ENCODE measurements at regions not wholly inside any gene's neighbourhood (a gene's known extent, or its start where the extent isn't known, plus 50 kb on each side); places are given as distances from the start of the nearest gene placed in this dataset.

GRCh38 chr4:63906660-63907183, 502.5 kb downstream of the TECRL start:
- Histone ChIP-seq H3K27me3 (ENCODE audit: control insufficient read depth, insufficient read depth) (no peaks in the 10 kb centered on the region), H3K4me1 (ENCODE audit: control insufficient read depth, insufficient read depth, low read length) (no peaks in the 10 kb centered on the region), H3K4me3 (ENCODE audit: low read length) (no peak overlapping the region), H3K27ac (ENCODE audit: low read length) (no peak overlapping the region), H3K9me3 (ENCODE audit: control insufficient read depth, low read length) (no peaks in the 10 kb centered on the region)
- ATAC-seq (no peak), DNase-seq (no peak)
- intact Hi-C loops (cut with DNase I), result no loop called here
- WGBS, result 60% methylated on average over 2 of the region's 2 CpGs

DNA sequence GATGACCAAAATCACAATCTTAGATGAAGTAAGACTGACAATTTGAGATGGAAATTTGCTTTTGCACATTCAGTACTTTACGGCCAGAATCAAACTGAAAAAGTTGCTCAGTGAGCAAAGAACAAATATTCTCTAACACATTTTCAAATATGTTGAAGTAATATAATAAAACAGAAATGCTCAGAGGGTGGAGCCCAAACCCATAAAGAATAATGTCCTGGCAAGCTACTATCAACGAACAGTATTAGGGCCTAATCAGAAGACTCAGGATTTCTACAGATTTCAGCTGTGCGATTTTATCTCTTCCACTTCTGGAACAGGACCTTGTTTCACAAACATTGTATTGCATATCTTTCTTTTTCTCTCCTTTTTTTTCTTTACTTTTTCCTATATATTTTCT, 505.0 kb downstream of the TECRL start:
- 68% methylated on average over 3 of the region's 3 CpGs for WGBS
- H3K4me1 ChIP-seq (ENCODE audit: control insufficient read depth, insufficient read depth, low read length), result no peaks in the 10 kb centered on the region
- DNase-seq, result no peak
- no peaks in the 10 kb centered on the region for H3K9me3 ChIP-seq (ENCODE audit: control insufficient read depth, low read length)
- no peaks in the 10 kb centered on the region for H3K27me3 ChIP-seq (ENCODE audit: control insufficient read depth, insufficient read depth)
- no peak overlapping the region for H3K27ac ChIP-seq (ENCODE audit: low read length)
- H3K4me3 ChIP-seq (ENCODE audit: low read length), result no peak overlapping the region
- no peak for ATAC-seq
- intact Hi-C loops (cut with DNase I), result no loop called here

GRCh38 chr4:63901304-63901703, 507.9 kb downstream of the TECRL start:
- 24% methylated on average over 2 of the region's 2 CpGs for WGBS
- DNase-seq (no peak), ATAC-seq (no peak)
- Histone ChIP-seq H3K4me1 (ENCODE audit: control insufficient read depth, insufficient read depth, low read length) (no peaks in the 10 kb centered on the region), H3K27ac (ENCODE audit: low read length) (no peak overlapping the region), H3K4me3 (ENCODE audit: low read length) (no peak overlapping the region), H3K27me3 (ENCODE audit: control insufficient read depth, insufficient read depth) (no peaks in the 10 kb centered on the region), H3K9me3 (ENCODE audit: control insufficient read depth, low read length) (no peaks in the 10 kb centered on the region)
- intact Hi-C loops (cut with DNase I), result no loop called here

GRCh38 chr4:63898961-63899360, 510.3 kb downstream of the TECRL start:
- no peak overlapping the region for H3K27ac ChIP-seq (ENCODE audit: low read length)
- H3K4me3 ChIP-seq (ENCODE audit: low read length), result no peak overlapping the region
- DNase-seq, result no peak
- intact Hi-C loops (cut with DNase I), result no loop called here
- H3K27me3 ChIP-seq (ENCODE audit: control insufficient read depth, insufficient read depth), result no peaks in the 10 kb centered on the region
- H3K9me3 ChIP-seq (ENCODE audit: control insufficient read depth, low read length), result no peaks in the 10 kb centered on the region
- ATAC-seq, result no peak
- H3K4me1 ChIP-seq (ENCODE audit: control insufficient read depth, insufficient read depth, low read length), result no peaks in the 10 kb centered on the region

- H3K4me1 ChIP-seq (ENCODE audit: control insufficient read depth, insufficient read depth, low read length), result no peaks in the 10 kb centered on the region
- no peak overlapping the region for H3K27ac ChIP-seq (ENCODE audit: low read length)
- no peaks in the 10 kb centered on the region for H3K27me3 ChIP-seq (ENCODE audit: control insufficient read depth, insufficient read depth)
- no peaks in the 10 kb centered on the region for H3K9me3 ChIP-seq (ENCODE audit: control insufficient read depth, low read length)
- H3K4me3 ChIP-seq (ENCODE audit: low read length), result no peak overlapping the region
- intact Hi-C loops (cut with DNase I), result no loop called here
- ATAC-seq, result no peak
- no peak for DNase-seq
These were observed 515.1 kb downstream of the TECRL start for GRCh38 chr4:63894161-63894560.

DNA sequence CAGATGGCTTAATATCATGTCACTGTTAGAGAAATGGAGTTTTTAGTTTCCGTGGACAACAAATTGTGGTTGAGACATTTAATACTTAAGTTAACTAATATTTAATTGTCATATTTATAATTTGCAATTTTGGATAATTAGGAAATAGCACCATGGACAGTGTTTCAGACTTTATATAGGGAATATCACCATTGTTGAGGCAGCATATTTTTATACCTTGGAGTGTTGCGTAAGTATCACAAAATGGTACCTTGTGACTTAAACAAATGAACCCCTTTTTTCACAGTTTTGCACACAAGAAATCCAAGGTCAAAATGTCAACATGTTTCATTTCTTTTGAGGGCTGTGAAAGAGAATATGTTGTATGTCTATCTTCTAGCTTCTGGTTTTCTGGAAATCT, 539.9 kb downstream of the TECRL start:
- intact Hi-C loops (cut with DNase I), result no loop called here
- H3K27ac ChIP-seq (ENCODE audit: low read length), result no peak overlapping the region
- no peaks in the 10 kb centered on the region for H3K4me1 ChIP-seq (ENCODE audit: control insufficient read depth, insufficient read depth, low read length)
- no peak for ATAC-seq
- no peak overlapping the region for H3K4me3 ChIP-seq (ENCODE audit: low read length)
- no peak for DNase-seq
- H3K9me3 ChIP-seq (ENCODE audit: control insufficient read depth, low read length), result no peaks in the 10 kb centered on the region
- no peaks in the 10 kb centered on the region for H3K27me3 ChIP-seq (ENCODE audit: control insufficient read depth, insufficient read depth)
- WGBS, result 92% methylated on average over 2 of the region's 2 CpGs

- H3K4me1 ChIP-seq (ENCODE audit: control insufficient read depth, insufficient read depth, low read length), result no peaks in the 10 kb centered on the region
- no peaks in the 10 kb centered on the region for H3K9me3 ChIP-seq (ENCODE audit: control insufficient read depth, low read length)
- DNase-seq (no peak), ATAC-seq (no peak)
- WGBS, result 89% methylated on average over 2 of the region's 2 CpGs
- intact Hi-C loops (cut with DNase I), result no loop called here
- H3K27me3 ChIP-seq (ENCODE audit: control insufficient read depth, insufficient read depth), result no peaks in the 10 kb centered on the region
- no peak overlapping the region for H3K4me3 ChIP-seq (ENCODE audit: low read length)
- H3K27ac ChIP-seq (ENCODE audit: low read length), result no peak overlapping the region
These were observed 557.8 kb downstream of the TECRL start for GRCh38 chr4:63851496-63851895.

DNA sequence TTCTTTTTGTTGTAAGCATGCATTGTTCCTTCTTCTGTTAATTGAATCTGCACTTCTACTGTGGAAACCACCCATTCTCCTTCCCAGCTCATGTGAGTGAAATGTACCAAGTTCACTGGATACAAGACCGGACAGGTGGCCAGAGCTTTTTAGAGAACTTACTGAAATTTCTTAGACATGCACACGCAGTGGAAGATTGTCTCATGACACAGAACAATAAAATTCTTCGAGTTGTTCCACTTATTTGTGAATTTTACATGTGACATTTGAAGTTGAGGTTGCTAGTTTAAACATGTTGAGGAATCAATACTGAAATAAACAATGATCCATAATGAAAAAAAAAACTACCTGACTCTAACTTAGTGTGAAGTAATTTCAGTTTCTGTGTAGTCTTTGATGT, 568.0 kb downstream of the TECRL start:
- Histone ChIP-seq H3K27me3 (ENCODE audit: control insufficient read depth, insufficient read depth) (no peaks in the 10 kb centered on the region), H3K9me3 (ENCODE audit: control insufficient read depth, low read length) (no peaks in the 10 kb centered on the region), H3K27ac (ENCODE audit: low read length) (no peak overlapping the region), H3K4me3 (ENCODE audit: low read length) (no peak overlapping the region), H3K4me1 (ENCODE audit: control insufficient read depth, insufficient read depth, low read length) (no peaks in the 10 kb centered on the region)
- WGBS, result no CpG with 5 or more reads among the region's 3 CpGs
- intact Hi-C loops (cut with DNase I), result no loop called here
- DNase-seq (no peak), ATAC-seq (no peak)

- H3K4me3 ChIP-seq (ENCODE audit: low read length), result no peak overlapping the region
- WGBS, result no CpG with 5 or more reads among the region's 2 CpGs
- no peak overlapping the region for H3K27ac ChIP-seq (ENCODE audit: low read length)
- H3K27me3 ChIP-seq (ENCODE audit: control insufficient read depth, insufficient read depth), result no peaks in the 10 kb centered on the region
- no peak for DNase-seq
- ATAC-seq, result no peak
- no peaks in the 10 kb centered on the region for H3K9me3 ChIP-seq (ENCODE audit: control insufficient read depth, low read length)
- intact Hi-C loops (cut with DNase I), result no loop called here
- H3K4me1 ChIP-seq (ENCODE audit: control insufficient read depth, insufficient read depth, low read length), result no peaks in the 10 kb centered on the region
These were observed 577.6 kb downstream of the TECRL start for GRCh38 chr4:63831590-63832155.

- ATAC-seq, result no peak
- intact Hi-C loops (cut with DNase I), result no loop called here
- Histone ChIP-seq H3K4me1 (ENCODE audit: control insufficient read depth, insufficient read depth, low read length) (no peaks in the 10 kb centered on the region), H3K9me3 (ENCODE audit: control insufficient read depth, low read length) (no peaks in the 10 kb centered on the region), H3K27me3 (ENCODE audit: control insufficient read depth, insufficient read depth) (no peaks in the 10 kb centered on the region), H3K4me3 (ENCODE audit: low read length) (no peak overlapping the region), H3K27ac (ENCODE audit: low read length) (no peak overlapping the region)
- DNase-seq, result no peak
- 82% methylated on average over 11 of the region's 11 CpGs for WGBS
These were observed 591.9 kb downstream of the TECRL start for GRCh38 chr4:63817196-63817865.

DNA sequence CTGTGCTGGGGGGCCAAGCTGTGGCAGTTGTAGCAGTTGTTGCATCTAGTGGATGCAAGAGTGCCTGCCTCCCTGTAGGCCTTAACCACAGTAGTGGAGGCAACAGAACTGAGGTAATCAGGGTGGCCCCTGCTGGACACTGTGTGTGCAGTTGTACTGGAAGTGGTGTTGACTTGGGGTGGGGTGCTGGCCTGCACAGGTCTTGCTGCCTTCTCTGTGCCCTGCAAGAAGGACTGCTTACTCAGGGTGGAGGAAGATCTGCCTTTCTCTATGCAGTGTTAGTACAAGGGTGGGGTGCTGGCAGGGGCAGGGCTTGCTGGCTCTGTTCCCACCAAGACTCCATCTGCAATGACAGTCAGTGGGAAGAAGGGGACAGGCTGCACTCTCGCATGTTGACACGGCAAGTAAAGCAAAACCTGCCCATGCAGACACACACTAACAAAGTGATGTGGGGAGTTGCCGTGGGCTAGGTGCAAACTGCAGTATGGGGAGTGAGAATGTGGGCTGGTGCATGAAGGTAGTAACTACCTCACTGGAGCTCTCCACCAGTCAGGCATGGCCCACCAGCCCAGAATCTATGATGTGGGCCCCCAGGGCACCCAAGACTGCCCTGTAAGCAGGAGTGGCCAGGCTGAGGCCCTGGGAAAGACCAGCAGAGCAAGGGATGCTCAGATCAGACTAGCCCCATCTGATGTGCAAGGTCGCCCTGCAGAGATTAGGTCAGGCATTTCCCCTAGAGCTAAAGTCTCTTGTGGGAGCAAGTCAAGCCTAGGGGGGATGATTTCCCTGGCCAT, 594.9 kb downstream of the TECRL start:
- Histone ChIP-seq H3K27ac (ENCODE audit: low read length) (no peak overlapping the region), H3K27me3 (ENCODE audit: control insufficient read depth, insufficient read depth) (no peaks in the 10 kb centered on the region), H3K4me3 (ENCODE audit: low read length) (no peak overlapping the region), H3K9me3 (ENCODE audit: control insufficient read depth, low read length) (no peaks in the 10 kb centered on the region), H3K4me1 (ENCODE audit: control insufficient read depth, insufficient read depth, low read length) (no peaks in the 10 kb centered on the region)
- ATAC-seq (no peak), DNase-seq (no peak)
- WGBS, result 95% methylated on average over 4 of the region's 4 CpGs
- intact Hi-C loops (cut with DNase I), result no loop called here

Measured in right cardiac atrium (tissue), 5 donors.